IMR-90 (cell line): ENCODE measurements at regions not wholly inside any gene's neighbourhood (a gene's known extent, or its start where the extent isn't known, plus 50 kb on each side); places are given as distances from the start of the nearest gene placed in this dataset.

Experiments used
- ATAC-seq: fragments of 200-7000 bp; cut with Tn5 transposase; 2 replicates; pipeline ENCODE4 v1.9.1; 2020; ENCODE audit warnings: low read depth, mild to moderate bottlenecking, moderate library complexity
- BruUV-seq: library from RNA; stranded (reverse); fragments of 400-500 nt; replicated peaks from 2 replicates; lab custom pipeline; 2021; lab: Mats Ljungman, UMichigan
- CTCF ChIA-PET: fragments of 300-600 bp; formaldehyde crosslinking; extraction: SDS; loops from one replicate; lab custom pipeline; 2021; ENCODE audit warnings: antibody characterized with exemption; lab: Yijun Ruan, JAX
- POLR2A ChIA-PET: fragments of 300-600 bp; sonication (Branson Sonifier 250); formaldehyde crosslinking; loops from one replicate; lab custom pipeline; 2022; ENCODE audit warnings: antibody characterized with exemption; ENCODE audit not compliant: unreplicated experiment; lab: Charles Lee
- DNase-seq: peaks from one replicate; pipeline ENCODE4 v3.0.0; 2013
- H2AFZ ChIP-seq: replicated peaks from 2 replicates; pipeline ENCODE3; 2013; ENCODE audit warnings: low read length, mild to moderate bottlenecking; ENCODE audit not compliant: poor library complexity
- H2AK5ac ChIP-seq: 2 replicates; pipeline ENCODE4 v1.6.1; 2013; ENCODE audit warnings: low read depth, low read length, inconsistent platforms
- H2AK9ac ChIP-seq: replicated peaks from 2 replicates; pipeline ENCODE3; 2013; ENCODE audit warnings: mild to moderate bottlenecking, low read depth, low read length, moderate library complexity; ENCODE audit not compliant: poor library complexity
- H2BK120ac ChIP-seq: 2 replicates; pipeline ENCODE4 v1.6.1; 2013; ENCODE audit warnings: low read depth, low read length, inconsistent platforms
- H2BK15ac ChIP-seq: 3 replicates; pipeline ENCODE4 v1.6.1; 2013; ENCODE audit warnings: low read depth, low read length, inconsistent platforms
- H2BK20ac ChIP-seq: 2 replicates; pipeline ENCODE4 v1.6.1; 2013; ENCODE audit warnings: low read depth, mild to moderate bottlenecking, inconsistent platforms, low read length, moderate library complexity
- H2BK5ac ChIP-seq: 2 replicates; pipeline ENCODE4 v1.6.1; 2013; ENCODE audit warnings: mild to moderate bottlenecking, low read depth, low read length, inconsistent platforms; ENCODE audit not compliant: poor library complexity, severe bottlenecking
- H3K14ac ChIP-seq: replicated peaks from 2 replicates; pipeline ENCODE4 v1.6.1; 2013; ENCODE audit warnings: low read depth, low read length, inconsistent platforms
- H3K18ac ChIP-seq: 2 replicates; pipeline ENCODE4 v1.6.1; 2013; ENCODE audit warnings: low read depth, low read length, control low read depth
- H3K23ac ChIP-seq: 2 replicates; pipeline ENCODE4 v1.6.1; 2013; ENCODE audit warnings: low read depth, low read length, inconsistent platforms
- H3K27ac ChIP-seq: 2 replicates; pipeline ENCODE4 v1.5.1; 2013; ENCODE audit warnings: mild to moderate bottlenecking, control low read depth, low read length; ENCODE audit not compliant: insufficient read depth
- H3K27me3 ChIP-seq: 2 replicates; pipeline ENCODE4 v1.6.1; 2013; ENCODE audit warnings: low read length; ENCODE audit not compliant: control insufficient read depth, insufficient read depth
- H3K36me3 ChIP-seq: 2 replicates; pipeline ENCODE4 v1.6.1; 2013; ENCODE audit warnings: low read length, mixed read lengths; ENCODE audit not compliant: control insufficient read depth, insufficient read depth
- H3K4ac ChIP-seq: 2 replicates; pipeline ENCODE4 v1.6.1; 2013; ENCODE audit warnings: low read depth, low read length, inconsistent platforms
- H3K4me1 ChIP-seq: 2 replicates; pipeline ENCODE4 v1.6.1; 2013; ENCODE audit warnings: low read length, mixed read lengths; ENCODE audit not compliant: control insufficient read depth, insufficient read depth
- H3K4me2 ChIP-seq: 2 replicates; pipeline ENCODE4 v1.6.1; 2013; ENCODE audit warnings: low read depth, mild to moderate bottlenecking, control low read depth, low read length, moderate library complexity
- H3K4me3 ChIP-seq: 2 replicates; pipeline ENCODE4 v1.5.1; 2013; ENCODE audit warnings: low read depth, mild to moderate bottlenecking, control low read depth, low read length, moderate library complexity; ENCODE audit not compliant: insufficient read depth
- H3K56ac ChIP-seq: 2 replicates; pipeline ENCODE4 v1.6.1; 2013; ENCODE audit warnings: low read length, inconsistent platforms; ENCODE audit not compliant: insufficient read depth; ENCODE audit errors: extremely low read depth
- H3K79me1 ChIP-seq, 2 experiments: 2 replicates each; pipeline ENCODE4 v1.6.1; 2013; ENCODE audit warnings: low read length in 2 of 2, inconsistent platforms in 1 of 2, low read depth in 1 of 2
- H3K9ac ChIP-seq: 2 replicates; pipeline ENCODE4 v1.6.1; 2013; ENCODE audit warnings: low read depth, low read length, control low read depth
- H3K9me1 ChIP-seq: 2 replicates; pipeline ENCODE4 v1.6.1; 2013; ENCODE audit warnings: low read length, inconsistent platforms; ENCODE audit not compliant: insufficient read depth
- H3K9me3 ChIP-seq: 2 replicates; pipeline ENCODE4 v1.6.1; 2013; ENCODE audit warnings: low read length; ENCODE audit not compliant: control insufficient read depth, insufficient read depth
- H4K20me1 ChIP-seq: 2 replicates; pipeline ENCODE4 v1.6.1; 2013; ENCODE audit warnings: low read length, inconsistent platforms; ENCODE audit not compliant: insufficient read depth
- H4K5ac ChIP-seq: 2 replicates; pipeline ENCODE4 v1.6.1; 2013; ENCODE audit warnings: mild to moderate bottlenecking, low read depth, low read length, control low read depth
- H4K8ac ChIP-seq, 2 experiments: 2 replicates each; pipeline ENCODE4 v1.6.1; 2013; ENCODE audit warnings: low read depth in 2 of 2, low read length in 2 of 2, control low read depth in 1 of 2, inconsistent platforms in 1 of 2
- H4K91ac ChIP-seq: 2 replicates; pipeline ENCODE4 v1.6.1; 2013; ENCODE audit warnings: low read depth, low read length, inconsistent platforms; ENCODE audit not compliant: insufficient read depth
- MAZ ChIP-seq: IDR thresholded peaks from 2 replicates; pipeline ENCODE4 v1.6.1; 2012; ENCODE audit warnings: low read depth, mild to moderate bottlenecking, low read length, improper control_type of control experiment, moderate library complexity, borderline replicate concordance
- NFE2L2 ChIP-seq: fragments of 150-350 bp; IDR thresholded peaks from 2 replicates; pipeline ENCODE4 v1.6.1; 2016; ENCODE audit warnings: low read depth, mild to moderate bottlenecking, low read length
- RCOR1 ChIP-seq: IDR thresholded peaks from 2 replicates; pipeline ENCODE4 v1.6.1; 2012; ENCODE audit warnings: mild to moderate bottlenecking, low read length, improper control_type of control experiment; ENCODE audit not compliant: insufficient replicate concordance
- WGBS, 2 experiments: methylation state at CpG; one replicate each; pipeline versions ENCODE4 v1.1.5 to v1.1.7; 2013; ENCODE audit warnings: missing lambda C conversion rate in 2 of 2; ENCODE audit not compliant: insufficient read length in 1 of 2; ENCODE audit errors: extremely low coverage in 2 of 2; 5-methylcytosine and 5-hydroxymethylcytosine counted together
- dilution Hi-C: fragments of 300-500 bp; cut with HindIII; formaldehyde crosslinking; loops from one replicate; pipeline ENCODE4 v1.14.3; 2018; ENCODE audit warnings: low sequenced_read_pairs; ENCODE audit not compliant: unreplicated experiment
- in situ Hi-C: fragments of 300-500 bp; cut with MboI; formaldehyde crosslinking; loops from 3 replicates; pipeline ENCODE4 v1.14.3; 2019; ENCODE audit warnings: low sequenced_read_pairs, inconsistent platforms, mixed read lengths
- intact Hi-C: fragments of 100-400 bp; cut with micrococcal nuclease; formaldehyde crosslinking; loops from 2 replicates; pipeline ENCODE4 v1.10.0; 2022

DNA sequence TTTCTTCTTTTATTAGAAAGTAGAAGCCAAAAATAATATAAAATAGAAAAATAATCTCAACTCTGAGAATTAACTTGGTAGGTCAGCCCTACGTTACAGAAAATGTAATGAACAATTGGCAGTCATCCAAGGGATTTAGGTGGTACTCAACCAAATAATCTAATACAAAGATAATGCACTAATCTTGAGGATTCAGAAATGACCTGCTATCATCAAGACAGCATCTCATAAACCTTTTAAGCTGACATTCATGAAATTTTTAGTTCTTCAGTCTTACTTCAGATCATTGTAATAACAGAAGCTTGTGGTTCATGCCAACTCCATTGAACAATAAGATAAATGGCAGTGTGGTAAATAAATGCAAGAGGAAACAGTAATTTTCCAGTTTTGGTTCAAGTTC is 1058.0 kb downstream of the MAT2B start:
- CTCF ChIA-PET, result no interaction called here
- POLR2A ChIA-PET, result no interaction called here

More for the DNA sequence above, 1058.0 kb downstream of the MAT2B start:
- no peak for DNase-seq
- Histone ChIP-seq H3K14ac (no peak overlapping the region), H3K4ac (no peak overlapping the region), H3K18ac (no peak overlapping the region), H3K4me2 (no peak overlapping the region), H2BK15ac (no peak overlapping the region), H2AK9ac (no peak overlapping the region), H2AK5ac (no peak overlapping the region), H3K9ac (no peak overlapping the region), H4K5ac (no peak overlapping the region), H3K36me3 (no peaks in the 10 kb centered on the region), H3K4me3 (no peak overlapping the region), H4K20me1 (no peaks in the 10 kb centered on the region), H3K79me1 (no peaks in the 10 kb centered on the region), H2AFZ (no peak overlapping the region), H3K23ac (no peak overlapping the region), H2BK20ac (no peak overlapping the region), H3K9me1 (no peaks in the 10 kb centered on the region), H4K8ac (no peak overlapping the region), H3K4me1 (no peaks in the 10 kb centered on the region), H3K56ac (no peak overlapping the region), H2BK5ac (no peak overlapping the region), H4K91ac (no peak overlapping the region), H3K27ac (no peak overlapping the region), H3K27me3 (no peaks in the 10 kb centered on the region), H3K9me3 (no peaks in the 10 kb centered on the region), H2BK120ac (no peak overlapping the region)
- no TSS peak for BruUV-seq
- in situ Hi-C loops (no loop called here), intact Hi-C loops (no loop called here), dilution Hi-C loops (no loop called here)
- TF ChIP-seq RCOR1 (no peak), NFE2L2 (no peak), MAZ (no peak)
- WGBS, 2 experiments, result no CpG with 5 or more reads among the region's 1 CpG
- ATAC-seq, result no peak
